ENCODE measurements at regions not wholly inside any gene's neighbourhood (a gene's known extent, or its start where the extent isn't known, plus 50 kb on each side); places are given as distances from the start of the nearest gene placed in this dataset.
"Not testable (repeated sequence)": the region's sequence is repeated elsewhere in the genome, so short reads cannot be mapped to it uniquely, and the experiment has no call there.

- no TSS peak for BruUV-seq (replicated peaks)
- Mint-ChIP-seq H3K4me3 (ENCODE audit: unreplicated experiment) (no peak overlapping the region), H3K27me3 (ENCODE audit: insufficient read depth, unreplicated experiment) (peaks cover 3% of the 10 kb centered on the region), H3K4me1 (ENCODE audit: low read depth, unreplicated experiment) (no peaks in the 10 kb centered on the region), H3K9me3 (ENCODE audit: unreplicated experiment) (no peaks in the 10 kb centered on the region), H3K36me3 (ENCODE audit: insufficient read depth, unreplicated experiment) (no peaks in the 10 kb centered on the region), H3K27ac (ENCODE audit: unreplicated experiment) (no peak overlapping the region)
- no peaks in the 10 kb centered on the region for H3K4me1 ChIP-seq
- CTCF ChIA-PET, result no interaction called here
- DNase-seq, result no peak
- intact Hi-C loops (cut with micrococcal nuclease; ENCODE audit: unreplicated experiment), result no loop called here
- H3K4me3 ChIP-seq (ENCODE audit: low read depth, low read length), result no peak overlapping the region
- no peaks in the 10 kb centered on the region for H3K27me3 ChIP-seq (replicated peaks; ENCODE audit: control insufficient read depth, insufficient read depth, low read length)
- POLR2A ChIA-PET, result no interaction called here
- TF ChIP-seq CTCF (IDR thresholded peaks at IDR 0.05; ENCODE audit: insufficient read depth in 1 of 2, low read depth in 1 of 2, low read length in 1 of 2, severe bottlenecking in 1 of 2, unreplicated experiment in 1 of 2), result no peak
- no peaks in the 10 kb centered on the region for H3K9me3 ChIP-seq
- no peaks in the 10 kb centered on the region for H3K36me3 ChIP-seq (ENCODE audit: control insufficient read depth, insufficient read depth, low read length)
Measured at GRCh38 chr3:88478460-88478859, 328.7 kb downstream of the C3orf38 start.

- H3K4me3 ChIP-seq (ENCODE audit: low read depth, low read length), result no peak overlapping the region
- Mint-ChIP-seq H3K36me3 (ENCODE audit: insufficient read depth, unreplicated experiment) (no peaks in the 10 kb centered on the region), H3K27ac (ENCODE audit: unreplicated experiment) (no peak overlapping the region), H3K4me1 (ENCODE audit: low read depth, unreplicated experiment) (no peaks in the 10 kb centered on the region), H3K9me3 (ENCODE audit: unreplicated experiment) (no peaks in the 10 kb centered on the region), H3K27me3 (ENCODE audit: insufficient read depth, unreplicated experiment) (peaks cover 3% of the 10 kb centered on the region), H3K4me3 (ENCODE audit: unreplicated experiment) (no peak overlapping the region)
- H3K36me3 ChIP-seq (ENCODE audit: control insufficient read depth, insufficient read depth, low read length), result no peaks in the 10 kb centered on the region
- H3K27me3 ChIP-seq (replicated peaks; ENCODE audit: control insufficient read depth, insufficient read depth, low read length), result no peaks in the 10 kb centered on the region
- H3K9me3 ChIP-seq, result no peaks in the 10 kb centered on the region
- intact Hi-C loops (cut with micrococcal nuclease; ENCODE audit: unreplicated experiment), result no loop called here
- TF ChIP-seq CTCF (IDR thresholded peaks at IDR 0.05; ENCODE audit: insufficient read depth in 1 of 2, low read depth in 1 of 2, low read length in 1 of 2, severe bottlenecking in 1 of 2, unreplicated experiment in 1 of 2), result no peak
- POLR2A ChIA-PET, result no interaction called here
- no peak for DNase-seq
- no peaks in the 10 kb centered on the region for H3K4me1 ChIP-seq
- BruUV-seq (replicated peaks), result no TSS peak
- CTCF ChIA-PET, result no interaction called here
Measured at GRCh38 chr3:88480822-88481221, 331.1 kb downstream of the C3orf38 start.

- DNase-seq, result no peak
- no TSS peak for BruUV-seq (replicated peaks)
- Mint-ChIP-seq H3K9me3 (ENCODE audit: unreplicated experiment) (no peaks in the 10 kb centered on the region), H3K36me3 (ENCODE audit: insufficient read depth, unreplicated experiment) (no peaks in the 10 kb centered on the region), H3K4me3 (ENCODE audit: unreplicated experiment) (no peak overlapping the region), H3K27me3 (ENCODE audit: insufficient read depth, unreplicated experiment) (peaks cover 3% of the 10 kb centered on the region), H3K27ac (ENCODE audit: unreplicated experiment) (no peak overlapping the region), H3K4me1 (ENCODE audit: low read depth, unreplicated experiment) (no peaks in the 10 kb centered on the region)
- H3K4me3 ChIP-seq (ENCODE audit: low read depth, low read length), result no peak overlapping the region
- ChIA-PET POLR2A (no interaction called here), CTCF (no interaction called here)
- no peaks in the 10 kb centered on the region for H3K9me3 ChIP-seq
- intact Hi-C loops (cut with micrococcal nuclease; ENCODE audit: unreplicated experiment), result no loop called here
- no peaks in the 10 kb centered on the region for H3K4me1 ChIP-seq
- H3K27me3 ChIP-seq (replicated peaks; ENCODE audit: control insufficient read depth, insufficient read depth, low read length), result no peaks in the 10 kb centered on the region
- TF ChIP-seq CTCF (IDR thresholded peaks at IDR 0.05; ENCODE audit: insufficient read depth in 1 of 2, low read depth in 1 of 2, low read length in 1 of 2, severe bottlenecking in 1 of 2, unreplicated experiment in 1 of 2), result no peak
- H3K36me3 ChIP-seq (ENCODE audit: control insufficient read depth, insufficient read depth, low read length), result no peaks in the 10 kb centered on the region
Measured at GRCh38 chr3:88485001-88485400, 335.2 kb downstream of the C3orf38 start.

- H3K4me1 Mint-ChIP-seq (ENCODE audit: low read depth, unreplicated experiment); H3K9me3 ChIP-seq; H3K36me3 Mint-ChIP-seq (ENCODE audit: insufficient read depth, unreplicated experiment); H3K4me1 ChIP-seq; H3K27me3 ChIP-seq (replicated peaks; ENCODE audit: control insufficient read depth, insufficient read depth, low read length); H3K27ac Mint-ChIP-seq (ENCODE audit: unreplicated experiment); intact Hi-C loops (cut with micrococcal nuclease; ENCODE audit: unreplicated experiment); H3K36me3 ChIP-seq (ENCODE audit: control insufficient read depth, insufficient read depth, low read length); H3K9me3 Mint-ChIP-seq (ENCODE audit: unreplicated experiment); POLR2A ChIA-PET; H3K27me3 Mint-ChIP-seq (ENCODE audit: insufficient read depth, unreplicated experiment); BruUV-seq (replicated peaks); CTCF ChIA-PET: not testable (repeated sequence)
- peak in 1 of 2 experiments; percentile 36 for DNase-seq
- peak overlapping the region; percentile 70 for H3K4me3 Mint-ChIP-seq (ENCODE audit: unreplicated experiment)
- peak overlapping the region; percentile 11; the same call in 1 of the 2 replicates for H3K4me3 ChIP-seq (ENCODE audit: low read depth, low read length)
Measured at GRCh38 chr3:88508818-88509217, 359.1 kb downstream of the C3orf38 start.

All from Caco-2 (cell line).